NCI-H460 (cell line): ENCODE measurements at regions not wholly inside any gene's neighbourhood (a gene's known extent, or its start where the extent isn't known, plus 50 kb on each side); places are given as distances from the start of the nearest gene placed in this dataset.

Source experiments
- DNase-seq: peaks from one replicate; pipeline ENCODE4 v3.0.0-alpha.2; 2016; ENCODE audit warnings: low read depth; ENCODE audit errors: extremely low read depth

- DNase-seq = no peak
Observed at GRCh38 chr17:53387745-53388144, 435.0 kb upstream of the KIF2B start.

GRCh38 chr17:53353919-53354351 is 468.8 kb upstream of the KIF2B start:
- no peak for DNase-seq

DNA sequence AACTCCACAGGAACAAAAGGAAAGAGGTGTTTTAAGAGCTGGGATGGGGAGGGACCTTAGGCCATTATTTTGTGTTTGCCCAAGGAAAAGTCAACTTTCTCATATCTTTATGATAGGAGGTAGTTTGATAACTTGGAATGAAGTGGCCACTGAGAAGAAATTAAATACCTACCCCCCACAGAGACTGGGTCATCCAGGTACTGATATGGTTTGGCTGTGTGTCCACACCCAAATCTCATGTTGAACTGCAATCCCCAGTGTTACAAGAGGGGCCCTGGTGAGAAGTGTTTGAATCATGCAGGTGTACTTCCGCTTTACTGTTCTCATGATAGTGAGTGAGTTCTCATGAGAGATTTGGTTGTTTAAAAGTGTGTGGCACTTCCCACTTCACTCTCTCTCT is 477.9 kb upstream of the KIF2B start:
- DNase-seq = no peak

GRCh38 chr17:53336281-53336680 is 486.4 kb upstream of the KIF2B start:
- no peak for DNase-seq

GRCh38 chr17:53335443-53335842 is 487.3 kb upstream of the KIF2B start:
- no peak for DNase-seq

DNA sequence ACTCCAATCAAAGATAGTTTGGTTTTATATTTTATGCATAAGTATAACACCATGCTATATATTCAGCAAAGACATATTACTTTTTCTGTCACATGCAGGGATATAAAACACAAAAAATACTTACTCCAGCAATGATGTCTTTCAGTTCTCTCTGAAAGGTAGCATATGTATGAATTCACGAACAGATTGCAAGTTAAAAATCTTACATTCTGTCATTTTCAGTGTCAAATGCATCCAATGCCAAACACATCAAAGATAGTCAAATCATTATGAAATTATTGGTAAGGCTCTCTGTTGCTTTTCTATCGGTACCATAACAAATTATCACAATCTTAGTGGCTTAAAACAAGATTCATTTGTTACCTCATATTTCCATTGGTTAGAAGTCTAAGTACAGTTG is 492.0 kb upstream of the KIF2B start:
- DNase-seq = no peak

- no peak for DNase-seq
Observed at GRCh38 chr17:53321651-53322050, 501.1 kb upstream of the KIF2B start.

DNA sequence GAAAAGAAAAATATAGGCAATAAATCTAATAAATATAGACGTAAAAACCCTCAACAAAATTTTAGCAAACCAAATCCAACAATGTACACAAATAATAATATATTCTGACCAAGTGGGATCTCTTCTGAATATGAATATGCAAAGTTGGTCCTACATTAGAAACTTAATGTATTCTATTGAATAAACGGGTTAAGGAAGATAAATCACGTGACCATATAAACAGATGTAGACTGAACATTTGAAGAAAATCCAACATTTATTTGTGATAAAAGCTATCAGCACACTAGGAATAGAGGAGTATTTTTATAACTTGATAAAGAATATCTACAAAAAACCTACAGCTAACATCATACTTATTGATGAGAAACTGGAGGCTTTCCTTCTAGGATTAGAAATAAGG is 502.8 kb upstream of the KIF2B start:
- no peak for DNase-seq

GRCh38 chr17:53316988-53317387 is 505.7 kb upstream of the KIF2B start:
- DNase-seq = no peak

- no peak for DNase-seq
Observed at GRCh38 chr17:53316073-53316472, 506.7 kb upstream of the KIF2B start.

DNA sequence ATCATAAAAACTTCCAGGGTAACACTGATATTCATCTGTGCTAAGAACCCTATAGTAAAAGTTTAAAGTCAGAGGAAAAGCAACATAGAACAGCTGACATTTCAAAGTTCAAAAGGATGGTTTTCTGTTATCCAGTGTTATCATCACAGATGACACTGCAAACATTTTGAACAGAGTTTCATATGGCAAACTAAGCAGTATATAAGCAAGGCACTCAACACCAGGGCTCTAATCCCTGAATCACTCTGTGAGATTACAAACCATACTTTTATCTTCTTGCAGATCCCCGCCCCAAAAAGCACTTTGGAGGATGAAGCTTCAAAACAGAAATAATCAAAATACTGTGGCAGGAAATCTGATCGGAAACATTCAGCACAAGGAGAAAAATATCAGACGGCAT is 508.2 kb upstream of the KIF2B start:
- no peak for DNase-seq

GRCh38 chr17:53313746-53314145 is 509.0 kb upstream of the KIF2B start:
- DNase-seq = no peak

- DNase-seq = no peak
Observed at GRCh38 chr17:53278466-53278865, 544.3 kb upstream of the KIF2B start.

DNA sequence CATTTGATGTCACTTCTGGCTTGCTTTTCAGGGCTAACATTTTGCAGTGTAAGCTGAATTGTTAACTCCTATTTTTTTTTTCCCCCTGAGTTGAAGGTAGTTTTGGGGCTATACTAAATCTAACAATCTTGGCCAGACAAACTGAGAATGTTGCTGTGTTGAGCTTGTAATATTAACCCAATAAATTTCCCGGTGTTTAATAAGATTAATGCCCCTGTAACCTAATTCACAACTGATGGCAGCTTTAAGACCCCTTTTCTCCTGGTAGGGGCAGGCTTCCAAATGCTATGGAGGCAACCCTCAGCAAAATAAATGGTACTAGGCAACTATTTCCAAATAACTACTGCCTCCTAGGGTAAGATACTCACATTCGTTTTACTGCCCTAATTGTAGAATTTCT is 549.6 kb upstream of the KIF2B start:
- DNase-seq = no peak

DNA sequence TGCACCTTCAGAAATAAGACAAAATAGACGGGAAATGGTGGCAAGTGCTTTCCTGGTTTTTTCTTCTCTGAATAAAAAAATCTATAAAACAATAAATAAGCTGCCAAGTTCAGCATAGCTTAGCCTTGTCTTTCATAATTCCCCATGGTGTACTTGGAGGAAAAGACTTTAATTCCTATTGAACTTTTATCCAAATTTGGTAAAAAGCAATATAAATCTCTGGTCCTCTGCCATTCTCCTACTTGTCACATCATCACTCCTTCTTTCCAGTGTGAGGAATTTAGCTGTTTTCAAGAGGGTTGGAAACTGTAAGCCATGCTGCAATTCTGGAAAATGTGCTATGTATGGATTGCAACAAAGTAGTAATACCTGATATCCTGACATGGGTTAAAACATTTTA is 551.8 kb upstream of the KIF2B start:
- no peak for DNase-seq

GRCh38 chr17:53264730-53265129 is 558.0 kb upstream of the KIF2B start:
- DNase-seq = no peak

GRCh38 chr17:53253956-53254597 is 568.6 kb upstream of the KIF2B start:
- no peak for DNase-seq

GRCh38 chr17:53249036-53249435 is 573.7 kb upstream of the KIF2B start:
- no peak for DNase-seq

GRCh38 chr17:53234138-53234537 is 588.6 kb upstream of the KIF2B start:
- no peak for DNase-seq

- no peak for DNase-seq
Observed at GRCh38 chr17:53227514-53227913, 595.2 kb upstream of the KIF2B start.

GRCh38 chr17:53227111-53227510 is 595.6 kb upstream of the KIF2B start:
- DNase-seq = no peak

DNA sequence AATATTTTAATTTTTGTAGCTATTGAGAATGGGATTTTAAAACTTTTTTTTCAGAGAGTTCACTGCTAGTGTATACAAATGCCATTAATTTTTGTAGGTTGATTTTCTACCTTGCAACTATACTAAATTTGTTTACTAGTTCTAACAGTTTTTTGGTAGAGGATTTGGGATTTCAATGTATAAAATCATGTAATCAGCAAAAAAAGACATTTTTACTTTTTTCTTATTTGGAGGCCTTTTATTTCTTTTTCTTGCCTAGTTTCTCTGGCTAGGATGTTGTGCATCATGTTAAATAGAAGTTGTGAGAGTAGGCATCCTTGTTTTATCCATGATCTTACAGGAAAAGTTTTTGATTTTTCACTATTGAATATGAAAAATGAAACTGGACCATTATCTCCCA is 602.9 kb upstream of the KIF2B start:
- DNase-seq = no peak

DNA sequence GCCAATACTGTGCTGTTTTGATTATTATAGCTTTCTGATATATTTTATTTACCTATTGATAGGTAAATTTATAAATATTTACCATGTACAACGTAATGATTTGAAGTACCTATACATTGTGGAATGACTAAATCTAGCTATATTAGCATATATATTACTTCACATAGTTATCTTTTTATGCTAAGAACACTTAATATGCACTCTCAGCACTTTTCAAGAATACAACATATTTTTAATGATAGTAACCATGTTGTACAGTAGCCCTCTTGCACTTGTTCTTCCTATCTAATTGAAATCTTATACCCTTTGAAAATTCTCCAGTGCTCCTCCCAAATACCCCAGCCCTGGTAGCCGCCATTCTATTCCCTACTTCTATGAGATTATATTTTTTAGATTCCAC is 604.0 kb upstream of the KIF2B start:
- no peak for DNase-seq
